Spleen (tissue), 7 donors: ENCODE measurements at regions not wholly inside any gene's neighbourhood (a gene's known extent, or its start where the extent isn't known, plus 50 kb on each side); places are given as distances from the start of the nearest gene placed in this dataset.

Experiments used
- POLR2AphosphoS5 ChIP-seq, 3 donors: sonication (generic); formaldehyde crosslinking; IDR thresholded peaks; one replicate each; pipeline ENCODE4 v1.5.1; 2017; ENCODE audit warnings: antibody characterized with exemption in 3 of 3
- TF ChIP-seq, protein P1 (sequence below), 11 experiments: fragments of 200-600 bp in 7 of 11; fragments of 450-650 bp in 4 of 11; sonication (generic) in 4 of 11; IDR thresholded peaks in 8 of 11; conservative IDR thresholded peaks in 3 of 11; 1 replicate in 7 of 11; 2 replicates in 4 of 11; pipeline versions ENCODE4 v1.4.0 to v1.8.0; 2016 to 2021; ENCODE audit warnings: antibody characterized with exemption in 11 of 11, inconsistent platforms in 4 of 11, mild to moderate bottlenecking in 1 of 11
- donor health status: DM: no; HTN: no; CAD: no; lungs with moderate emphysema.
- donor health status: DM: no; HTN: no; CAD: no.
- donor health status: DM: no; HTN: no; CAD: no.

DNA sequence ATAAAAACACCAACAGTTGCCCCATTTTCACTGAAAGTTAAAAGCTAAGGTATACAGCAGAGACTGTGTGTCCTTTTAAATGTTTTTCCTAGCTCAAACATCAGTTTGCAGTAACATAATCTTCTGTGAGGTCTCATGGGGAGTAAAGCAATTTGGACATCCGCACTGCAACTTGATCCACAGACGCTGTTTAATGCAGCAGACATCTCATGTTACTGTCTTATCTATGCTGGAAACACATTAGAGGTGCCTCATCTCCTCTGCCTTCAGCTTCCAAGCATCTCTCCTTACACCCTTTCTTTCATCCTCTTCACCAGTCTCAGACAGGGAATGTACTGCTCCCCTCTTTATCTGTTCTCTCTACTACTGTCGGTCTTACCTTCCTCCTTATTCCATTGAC is 53.7 kb upstream of the ATP11B start:
- TF ChIP-seq, protein P1, sequence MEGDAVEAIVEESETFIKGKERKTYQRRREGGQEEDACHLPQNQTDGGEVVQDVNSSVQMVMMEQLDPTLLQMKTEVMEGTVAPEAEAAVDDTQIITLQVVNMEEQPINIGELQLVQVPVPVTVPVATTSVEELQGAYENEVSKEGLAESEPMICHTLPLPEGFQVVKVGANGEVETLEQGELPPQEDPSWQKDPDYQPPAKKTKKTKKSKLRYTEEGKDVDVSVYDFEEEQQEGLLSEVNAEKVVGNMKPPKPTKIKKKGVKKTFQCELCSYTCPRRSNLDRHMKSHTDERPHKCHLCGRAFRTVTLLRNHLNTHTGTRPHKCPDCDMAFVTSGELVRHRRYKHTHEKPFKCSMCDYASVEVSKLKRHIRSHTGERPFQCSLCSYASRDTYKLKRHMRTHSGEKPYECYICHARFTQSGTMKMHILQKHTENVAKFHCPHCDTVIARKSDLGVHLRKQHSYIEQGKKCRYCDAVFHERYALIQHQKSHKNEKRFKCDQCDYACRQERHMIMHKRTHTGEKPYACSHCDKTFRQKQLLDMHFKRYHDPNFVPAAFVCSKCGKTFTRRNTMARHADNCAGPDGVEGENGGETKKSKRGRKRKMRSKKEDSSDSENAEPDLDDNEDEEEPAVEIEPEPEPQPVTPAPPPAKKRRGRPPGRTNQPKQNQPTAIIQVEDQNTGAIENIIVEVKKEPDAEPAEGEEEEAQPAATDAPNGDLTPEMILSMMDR (IDR thresholded peaks at IDR 0.05 in 8 of 11, conservative IDR thresholded peaks at IDR 0.05 in 3 of 11): no peak
- TF ChIP-seq POLR2AphosphoS5 (IDR thresholded peaks at IDR 0.05): no peak
